Esophagus squamous epithelium (tissue), 5 donors: ENCODE measurements at regions not wholly inside any gene's neighbourhood (a gene's known extent, or its start where the extent isn't known, plus 50 kb on each side); places are given as distances from the start of the nearest gene placed in this dataset.

Experiments
- DNase-seq: peaks from one replicate; lab custom pipeline; 2025; lab: John Stamatoyannopoulos, UW
- H3K27ac ChIP-seq, 4 donors: fragments of 200-600 bp; sonication (generic); one replicate each; pipeline ENCODE4 v1.5.1; 2016 to 2019; ENCODE audit warnings: mild to moderate bottlenecking in 1 of 4
- H3K27me3 ChIP-seq, 4 donors: fragments of 200-600 bp; sonication (generic); 1 replicate in 3 of 4; 2 replicates in 1 of 4; pipeline versions ENCODE4 v1.5.1 to v1.6.0; 2017 to 2021; ENCODE audit warnings: antibody characterized with exemption in 1 of 4
- H3K36me3 ChIP-seq, 3 donors: fragments of 200-600 bp; sonication (generic); one replicate each; pipeline ENCODE4 v1.5.1; 2016 to 2019
- H3K4me1 ChIP-seq, 3 donors: fragments of 200-600 bp; sonication (generic); one replicate each; pipeline ENCODE4 v1.5.1; 2017 to 2019
- H3K4me3 ChIP-seq, 4 donors: fragments of 200-600 bp; sonication (generic); 1 replicate in 3 of 4; 2 replicates in 1 of 4; pipeline ENCODE4 v1.5.1; 2016 to 2019; ENCODE audit warnings: mild to moderate bottlenecking in 2 of 4, moderate library complexity in 1 of 4
- H3K9me3 ChIP-seq, 3 donors: fragments of 200-600 bp; sonication (generic); one replicate each; pipeline ENCODE4 v1.5.1; 2016 to 2019
- CTCF ChIP-seq, 6 experiments: fragments of 450-650 bp in 4 of 6; fragments of 200-600 bp in 2 of 6; sonication (generic) in 2 of 6; IDR thresholded peaks; one replicate each; pipeline ENCODE4 v1.5.1; 2016 to 2019; ENCODE audit warnings: antibody characterized with exemption in 6 of 6, mild to moderate bottlenecking in 4 of 6, moderate library complexity in 4 of 6
- POLR2A ChIP-seq, 4 donors: fragments of 450-650 bp; IDR thresholded peaks; one replicate each; pipeline ENCODE4 v1.6.1; 2017; ENCODE audit warnings: antibody characterized with exemption in 4 of 4, mild to moderate bottlenecking in 4 of 4, moderate library complexity in 3 of 4
- WGBS, 2 donors: methylation state at CpG; one replicate each; pipeline ENCODE4 v1.1.5; 2018; 5-methylcytosine and 5-hydroxymethylcytosine counted together
- intact Hi-C: fragments of 100-400 bp; cut with DNase I; formaldehyde crosslinking; loops from one replicate; pipeline ENCODE4 v1.15.0; 2022
- donor health status: DM: yes; HTN: yes; CAD: no.

GRCh38 chr1:194174528-194174927 lies 988.1 kb upstream of the B3GALT2 start:
- H3K36me3 ChIP-seq, result no peaks in the 10 kb centered on the region
- no peak for DNase-seq

GRCh38 chr1:194171596-194171995 lies 985.2 kb upstream of the B3GALT2 start:
- no peaks in the 10 kb centered on the region for H3K9me3 ChIP-seq
- H3K36me3 ChIP-seq, result no peaks in the 10 kb centered on the region
- H3K27me3 ChIP-seq, result no peaks in the 10 kb centered on the region
- intact Hi-C loops, result no loop called here
- no peak for DNase-seq
- WGBS, 2 donors, result 63% methylated on average over 5 of the region's 5 CpGs
- no peaks in the 10 kb centered on the region for H3K4me1 ChIP-seq
- no peak overlapping the region for H3K4me3 ChIP-seq
- no peak overlapping the region for H3K27ac ChIP-seq
- no peak for TF ChIP-seq POLR2A (IDR thresholded peaks at IDR 0.05)
- no peak for TF ChIP-seq CTCF (IDR thresholded peaks at IDR 0.05)

More at GRCh38 chr1:194174528-194174927, 988.1 kb upstream of the B3GALT2 start:
- H3K4me3 ChIP-seq, result no peak overlapping the region
- H3K4me1 ChIP-seq, result no peaks in the 10 kb centered on the region
- no peaks in the 10 kb centered on the region for H3K9me3 ChIP-seq
- no peaks in the 10 kb centered on the region for H3K27me3 ChIP-seq
- TF ChIP-seq CTCF (IDR thresholded peaks at IDR 0.05) (no peak), POLR2A (IDR thresholded peaks at IDR 0.05) (no peak)
- intact Hi-C loops, result no loop called here
- H3K27ac ChIP-seq, result no peak overlapping the region

- no peak for DNase-seq
- no peaks in the 10 kb centered on the region for H3K4me1 ChIP-seq
- WGBS, 2 donors, result 47 to 54% methylated on average over 4 of the region's 4 CpGs
- H3K4me3 ChIP-seq, result no peak overlapping the region
- TF ChIP-seq CTCF (IDR thresholded peaks at IDR 0.05) (no peak), POLR2A (IDR thresholded peaks at IDR 0.05) (no peak)
- no peaks in the 10 kb centered on the region for H3K36me3 ChIP-seq
- H3K27me3 ChIP-seq, result no peaks in the 10 kb centered on the region
- H3K9me3 ChIP-seq, result no peaks in the 10 kb centered on the region
- intact Hi-C loops, result no loop called here
- H3K27ac ChIP-seq, result no peak overlapping the region
Measured at GRCh38 chr1:194167956-194168640, 981.7 kb upstream of the B3GALT2 start.

GRCh38 chr1:194164755-194165154 lies 978.3 kb upstream of the B3GALT2 start:
- WGBS, 2 donors, result 67 to 71% methylated on average over 1 of the region's 1 CpG
- no peak for TF ChIP-seq CTCF (IDR thresholded peaks at IDR 0.05)
- TF ChIP-seq POLR2A (IDR thresholded peaks at IDR 0.05), result no peak
- no peaks in the 10 kb centered on the region for H3K36me3 ChIP-seq
- H3K27ac ChIP-seq, result no peak overlapping the region
- no peaks in the 10 kb centered on the region for H3K27me3 ChIP-seq
- intact Hi-C loops, result no loop called here
- H3K9me3 ChIP-seq, result no peaks in the 10 kb centered on the region
- H3K4me3 ChIP-seq, result no peak overlapping the region
- DNase-seq, result no peak
- H3K4me1 ChIP-seq, result no peaks in the 10 kb centered on the region

- 40 to 58% methylated on average over 1 of the region's 1 CpG for WGBS, 2 donors
- H3K4me3 ChIP-seq, result no peak overlapping the region
- no peak overlapping the region for H3K27ac ChIP-seq
- TF ChIP-seq CTCF (IDR thresholded peaks at IDR 0.05) (no peak), POLR2A (IDR thresholded peaks at IDR 0.05) (no peak)
- no peaks in the 10 kb centered on the region for H3K27me3 ChIP-seq
- intact Hi-C loops, result no loop called here
- H3K9me3 ChIP-seq, result no peaks in the 10 kb centered on the region
- no peaks in the 10 kb centered on the region for H3K4me1 ChIP-seq
- no peak for DNase-seq
- no peaks in the 10 kb centered on the region for H3K36me3 ChIP-seq
Measured at GRCh38 chr1:194161591-194161990, 975.2 kb upstream of the B3GALT2 start.
